HepG2 (cell line): ENCODE measurements at regions not wholly inside any gene's neighbourhood (a gene's known extent, or its start where the extent isn't known, plus 50 kb on each side); places are given as distances from the start of the nearest gene placed in this dataset.

Source experiments
- DZIP1 ChIP-seq: sonication (generic); formaldehyde crosslinking; IDR thresholded peaks from 2 replicates; pipeline ENCODE4 v1.5.0; 2020; ENCODE audit warnings: mild to moderate bottlenecking, missing genetic modification reagents
- STAT6 ChIP-seq: sonication (generic); formaldehyde crosslinking; IDR thresholded peaks from 2 replicates; pipeline ENCODE4 v1.4.0; 2020; ENCODE audit warnings: missing genetic modification reagents, mild to moderate bottlenecking, borderline replicate concordance
- UBTF ChIP-seq: sonication (generic); formaldehyde crosslinking; IDR thresholded peaks from 2 replicates; pipeline ENCODE4 v1.4.0; 2020; ENCODE audit warnings: mild to moderate bottlenecking, missing genetic modification reagents
- ZBED4 ChIP-seq: sonication (generic); formaldehyde crosslinking; IDR thresholded peaks from 2 replicates; pipeline ENCODE4 v1.4.0; 2020; ENCODE audit warnings: missing genetic modification reagents, borderline replicate concordance
- ZNF431 ChIP-seq: sonication (generic); formaldehyde crosslinking; IDR thresholded peaks from 2 replicates; pipeline ENCODE4 v1.9.0; 2022; ENCODE audit warnings: missing genetic modification reagents, low read depth, mild to moderate bottlenecking, borderline replicate concordance

- TF ChIP-seq DZIP1 = no peak
- no peak for TF ChIP-seq UBTF
- no peak for TF ChIP-seq STAT6
- no peak for TF ChIP-seq ZNF431 (CRISPR knock-in tag)
- no peak for TF ChIP-seq ZBED4
Measured at GRCh38 chr1:73604211-73604610, 593.8 kb downstream of the LRRIQ3 start (continued).
